ENCODE measurements at regions not wholly inside any gene's neighbourhood (a gene's known extent, or its start where the extent isn't known, plus 50 kb on each side); places are given as distances from the start of the nearest gene placed in this dataset.
A peak's percentile ranks its signal among the peaks of the same experiment; 100 is the strongest.

- no peak for DNase-seq
Observed at GRCh38 chr7:132733860-132734259, 157.6 kb upstream of the PLXNA4 start.

DNA sequence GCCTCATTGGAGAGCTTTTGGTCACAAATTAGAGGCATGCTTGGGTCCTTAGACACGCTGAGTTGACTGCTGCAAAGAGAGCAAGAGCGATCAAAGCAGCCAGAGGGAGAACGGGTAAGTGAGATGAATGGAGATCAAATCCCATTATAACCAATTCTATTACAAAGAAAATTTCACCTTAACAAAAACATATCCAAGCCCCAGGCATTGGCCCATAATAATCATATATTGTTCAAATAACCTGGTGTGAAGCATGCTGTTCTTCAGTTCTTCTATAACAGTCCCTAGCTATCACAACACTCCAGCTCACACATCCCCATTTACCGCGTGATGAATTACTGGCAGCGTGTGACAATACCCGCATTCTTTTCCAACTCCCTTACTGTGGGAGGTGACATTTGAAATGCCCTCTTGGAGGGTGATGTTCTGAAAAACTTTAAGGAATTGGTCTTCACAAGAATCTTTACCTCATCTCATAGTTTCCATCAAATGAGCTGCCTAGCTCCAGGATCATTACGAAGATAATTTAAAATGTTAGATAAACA lies 156.1 kb upstream of the PLXNA4 start:
- DNase-seq = no peak

DNA sequence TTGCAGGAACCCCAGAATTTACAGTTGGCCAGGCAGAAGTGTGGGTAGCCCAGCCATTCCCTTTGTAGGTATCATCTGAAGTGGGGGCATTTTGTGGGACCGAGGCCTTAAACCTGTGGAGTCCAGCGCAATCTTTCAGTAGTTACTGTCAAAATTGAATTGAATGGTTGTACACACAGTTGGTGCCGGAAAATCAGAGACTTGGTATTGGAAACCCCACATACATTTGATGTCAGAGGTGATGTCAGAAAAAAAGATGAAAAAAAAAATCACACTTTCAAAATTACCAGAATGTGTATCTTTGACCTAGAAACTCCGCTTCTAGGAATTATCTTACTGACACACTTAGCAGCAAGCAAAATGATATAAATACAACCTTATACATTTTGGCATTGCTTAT lies 153.8 kb upstream of the PLXNA4 start:
- DNase-seq = no peak

- no peak for DNase-seq
Observed at GRCh38 chr7:132723506-132724081, 147.3 kb upstream of the PLXNA4 start.

DNA sequence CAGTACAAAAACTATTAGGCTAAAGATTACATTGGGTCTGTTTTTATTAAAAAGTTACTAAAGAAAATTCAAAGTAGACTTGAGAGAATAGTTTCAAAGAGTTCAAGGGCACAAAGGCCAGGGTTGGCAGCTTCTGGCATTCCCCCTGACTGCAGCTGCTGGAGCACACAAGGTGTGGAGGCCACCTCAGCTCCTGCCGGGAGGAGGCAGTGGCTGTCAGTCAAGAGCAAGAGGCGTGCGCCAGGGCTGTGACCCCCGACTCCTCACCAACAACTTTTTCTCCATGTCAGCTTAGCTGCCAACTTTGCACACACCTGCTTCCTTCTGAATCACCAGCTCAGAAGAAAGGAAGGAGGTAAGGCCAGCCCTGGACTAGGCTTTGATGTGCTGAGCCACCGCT lies 144.6 kb upstream of the PLXNA4 start:
- no peak for DNase-seq

DNA sequence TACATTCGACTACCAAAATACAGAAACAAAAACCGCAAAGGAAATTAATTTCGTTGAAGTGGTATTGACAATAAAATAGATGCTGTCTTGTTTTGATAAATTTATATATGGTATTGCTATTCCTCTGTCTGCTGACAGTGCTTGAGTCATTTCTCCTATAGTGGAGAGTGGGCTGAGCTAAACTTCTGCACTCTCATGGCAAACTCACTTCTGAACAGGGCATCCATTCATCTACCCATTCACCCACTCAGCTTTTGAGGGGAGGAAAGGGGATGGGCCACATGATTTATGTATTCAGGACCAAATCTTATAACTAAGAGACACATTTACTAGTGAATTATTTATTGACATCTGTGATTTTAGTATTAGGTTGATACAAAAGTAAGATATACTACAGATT lies 137.6 kb upstream of the PLXNA4 start:
- no peak for DNase-seq

GRCh38 chr7:132709971-132710567 lies 133.8 kb upstream of the PLXNA4 start:
- peak; percentile 1 for DNase-seq

DNA sequence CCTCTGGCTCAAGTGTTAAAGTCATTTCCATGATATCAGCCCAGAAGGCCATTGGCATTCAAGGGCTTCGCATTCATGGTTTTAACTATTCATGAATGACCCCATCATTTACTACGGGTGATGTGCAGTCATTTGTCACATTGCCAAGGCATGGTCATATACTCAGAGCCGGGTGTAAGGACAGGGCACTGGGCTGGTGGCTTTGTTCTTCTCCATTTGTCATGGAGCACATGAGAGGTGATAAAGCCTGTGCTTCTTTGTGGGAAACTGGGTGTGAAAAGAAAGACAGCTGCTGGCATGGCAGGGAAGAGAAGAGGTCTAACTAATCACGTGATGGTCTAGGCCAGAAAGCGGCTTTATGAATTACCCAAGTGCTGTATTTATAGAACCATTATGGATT lies 132.2 kb upstream of the PLXNA4 start:
- DNase-seq = no peak

- DNase-seq = no peak
Observed at GRCh38 chr7:132705146-132705545, 128.9 kb upstream of the PLXNA4 start.

DNA sequence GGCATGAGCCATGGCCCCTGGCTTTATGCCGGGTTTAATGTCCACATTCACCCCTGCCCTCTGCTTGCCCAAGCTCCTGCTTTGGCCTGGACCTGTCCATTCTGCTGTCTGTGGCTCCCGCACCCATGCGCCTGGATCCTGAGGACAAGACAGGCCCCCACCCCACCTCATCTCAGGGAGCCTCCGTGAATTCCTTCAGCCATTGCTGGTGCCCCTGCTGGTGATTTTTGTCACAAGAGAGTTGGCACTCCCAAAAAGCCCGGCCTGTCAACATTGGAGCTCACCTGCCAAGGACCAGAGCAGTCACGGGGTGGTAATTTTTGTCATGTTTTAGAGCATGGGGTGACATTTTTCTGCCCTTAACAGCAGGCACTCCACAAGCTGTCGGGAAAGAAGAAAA lies 127.5 kb upstream of the PLXNA4 start:
- DNase-seq = no peak

- no peak for DNase-seq
Observed at GRCh38 chr7:132697003-132697402, 120.7 kb upstream of the PLXNA4 start.

- DNase-seq = no peak
Observed at GRCh38 chr7:132696332-132696731, 120.1 kb upstream of the PLXNA4 start.

DNA sequence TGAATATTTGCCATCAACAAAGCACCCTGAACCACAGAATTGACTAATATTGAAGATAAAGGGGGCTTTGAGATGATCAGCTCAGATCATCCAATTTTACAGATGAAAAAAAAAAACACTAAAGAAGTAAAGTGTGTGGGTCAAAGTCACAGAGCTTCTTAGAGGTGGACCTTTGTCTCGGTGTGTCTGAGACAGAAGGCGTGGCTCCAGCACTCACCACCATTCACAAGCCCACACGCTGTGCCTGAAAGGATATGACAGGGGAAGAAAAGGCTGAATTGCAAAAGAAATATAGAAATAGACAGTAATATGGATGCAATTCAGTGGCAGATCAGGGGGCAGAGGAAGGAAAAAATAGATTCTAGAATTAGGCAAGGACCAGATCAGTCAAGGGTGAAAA lies 114.9 kb upstream of the PLXNA4 start:
- no peak for DNase-seq

DNA sequence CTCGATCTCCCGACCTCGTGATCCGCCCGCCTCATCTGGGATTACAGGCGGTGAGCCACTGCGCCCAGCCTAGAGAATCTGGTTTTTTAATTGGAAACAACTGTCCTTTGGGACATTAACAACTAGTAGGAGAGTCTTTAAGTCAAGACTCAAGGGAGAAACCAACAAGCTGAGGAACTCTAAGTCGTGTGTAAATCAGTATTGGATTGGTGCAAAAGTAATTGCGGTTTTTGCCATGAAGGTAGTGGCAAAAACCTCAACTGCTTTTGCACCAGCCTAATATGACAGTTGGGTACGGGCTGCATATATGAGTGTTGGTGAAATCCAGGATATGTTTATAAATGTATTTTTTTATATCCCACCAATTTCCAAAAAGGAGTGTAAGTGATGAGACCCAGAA lies 113.9 kb upstream of the PLXNA4 start:
- no peak for DNase-seq

GRCh38 chr7:132687981-132688383 lies 111.7 kb upstream of the PLXNA4 start:
- DNase-seq = no peak

GRCh38 chr7:132687016-132687415 lies 110.7 kb upstream of the PLXNA4 start:
- no peak for DNase-seq

GRCh38 chr7:132685277-132685676 lies 109.0 kb upstream of the PLXNA4 start:
- DNase-seq = no peak

GRCh38 chr7:132683896-132684690 lies 107.8 kb upstream of the PLXNA4 start:
- DNase-seq = no peak

GRCh38 chr7:132681951-132682350 lies 105.7 kb upstream of the PLXNA4 start:
- no peak for DNase-seq

- no peak for DNase-seq
Observed at GRCh38 chr7:132680590-132680989, 104.3 kb upstream of the PLXNA4 start.

DNA sequence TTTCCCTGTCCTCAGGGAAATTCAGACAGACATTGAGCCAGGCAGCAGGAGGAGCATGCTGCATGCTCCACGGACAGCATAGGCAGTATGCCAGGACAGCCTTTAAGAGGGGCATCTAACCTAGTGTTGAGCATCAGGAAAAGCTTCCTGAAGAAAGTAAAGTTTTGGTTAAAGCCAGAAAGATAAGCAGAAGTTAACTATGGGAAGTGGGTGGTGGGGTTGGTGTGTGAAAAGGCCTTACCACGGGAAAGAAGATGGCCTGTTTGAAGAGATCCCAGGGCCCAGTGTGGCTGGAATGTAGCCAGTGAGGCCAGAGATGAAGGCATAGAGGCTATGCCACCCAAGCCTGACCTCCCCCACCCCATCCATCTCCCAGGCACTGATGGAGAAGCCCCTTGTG lies 102.4 kb upstream of the PLXNA4 start:
- no peak for DNase-seq

DNA sequence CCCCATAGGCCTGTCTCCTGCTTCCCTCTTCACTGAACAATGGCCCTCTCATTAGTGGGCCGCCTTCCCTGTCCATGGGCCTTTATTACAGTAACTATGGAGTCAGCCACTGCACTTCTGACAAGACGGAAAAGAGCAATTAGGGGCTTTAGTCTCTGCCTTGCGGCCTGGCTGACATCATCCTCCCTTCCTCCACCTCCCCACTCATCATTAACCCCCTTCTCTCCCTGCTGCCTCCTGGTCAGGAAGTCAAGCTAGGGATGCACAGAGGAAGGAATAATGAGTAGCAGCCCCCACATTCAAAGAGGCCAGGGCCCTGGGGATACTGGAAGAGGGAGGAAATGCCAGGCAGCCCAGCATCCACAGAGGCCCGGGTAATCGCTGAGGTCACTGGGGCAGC lies 101.6 kb upstream of the PLXNA4 start:
- DNase-seq = no peak

GRCh38 chr7:132672200-132672990 lies 96.1 kb upstream of the PLXNA4 start:
- no peak for DNase-seq
